Transverse colon (tissue), 4 donors: ENCODE measurements at regions not wholly inside any gene's neighbourhood (a gene's known extent, or its start where the extent isn't known, plus 50 kb on each side); places are given as distances from the start of the nearest gene placed in this dataset.

Source experiments
- DNase-seq: peaks from one replicate; pipeline ENCODE4 v3.0.0-alpha.2; 2019
- H3K27ac ChIP-seq, 4 donors: fragments of 200-600 bp; sonication (generic); 2 replicates each; pipeline ENCODE4 v1.5.1; 2016 to 2018; ENCODE audit warnings: inconsistent platforms in 4 of 4
- H3K27me3 ChIP-seq: fragments of 200-600 bp; sonication (generic); 2 replicates; pipeline ENCODE4 v1.5.1; 2017; ENCODE audit warnings: inconsistent platforms
- H3K36me3 ChIP-seq, 4 donors: fragments of 200-600 bp; sonication (generic); 2 replicates each; pipeline ENCODE4 v1.5.1; 2017 to 2019; ENCODE audit warnings: inconsistent platforms in 4 of 4
- H3K4me1 ChIP-seq, 4 donors: fragments of 200-600 bp; sonication (generic); 2 replicates each; pipeline ENCODE4 v1.5.1; 2017 to 2020; ENCODE audit warnings: inconsistent platforms in 4 of 4
- H3K4me3 ChIP-seq, 4 donors: fragments of 200-600 bp; sonication (generic); 1 replicate in 1 of 4; 2 replicates in 3 of 4; pipeline versions ENCODE4 v1.5.1 to v1.6.1; 2017 to 2019; ENCODE audit warnings: inconsistent platforms in 4 of 4
- H3K9me3 ChIP-seq, 2 donors: fragments of 200-600 bp; sonication (generic); 2 replicates each; pipeline ENCODE4 v1.5.1; 2017 to 2019; ENCODE audit warnings: inconsistent platforms in 2 of 2
- EP300 ChIP-seq: sonication (generic); formaldehyde crosslinking; IDR thresholded peaks from one replicate; pipeline ENCODE4 v1.6.1; 2017; ENCODE audit warnings: antibody characterized with exemption, low read depth
- POLR2A ChIP-seq: fragments of 450-650 bp; IDR thresholded peaks from one replicate; pipeline ENCODE4 v1.6.1; 2016; ENCODE audit warnings: antibody characterized with exemption, mild to moderate bottlenecking, moderate library complexity
- POLR2AphosphoS5 ChIP-seq, 3 donors: sonication (generic); formaldehyde crosslinking; IDR thresholded peaks; one replicate each; pipeline ENCODE4 v1.6.1; 2016; ENCODE audit warnings: antibody characterized with exemption in 3 of 3
- WGBS, 2 donors: methylation state at CpG; one replicate each; pipeline ENCODE4 v1.1.5; 2018; ENCODE audit warnings: low coverage in 1 of 2; 5-methylcytosine and 5-hydroxymethylcytosine counted together
- in situ Hi-C, 4 donors: fragments of 200-750 bp; cut with MboI; loops; one replicate each; pipeline versions ENCODE4 v1.15.0 to v1.15.1; 2017; ENCODE audit warnings: low sequenced_read_pairs in 3 of 4, low pct_ligation_motif_present in 1 of 4, low pct_unique_long_range_greater_than_20kb in 1 of 4
- intact Hi-C: fragments of 100-400 bp; cut with DNase I; formaldehyde crosslinking; loops from one replicate; pipeline ENCODE4 v1.15.1; 2023; ENCODE audit warnings: low total_unique reads
- TF ChIP-seq, protein P1 (sequence below), 5 experiments: fragments of 200-600 bp in 3 of 5; fragments of 450-650 bp in 2 of 5; sonication (generic) in 3 of 5; IDR thresholded peaks; 1 replicate in 2 of 5; 2 replicates in 3 of 5; pipeline ENCODE4 v1.5.1; 2016 to 2017; ENCODE audit warnings: antibody characterized with exemption in 5 of 5, inconsistent platforms in 3 of 5, mild to moderate bottlenecking in 2 of 5, moderate library complexity in 1 of 5

- no peaks in the 10 kb centered on the region for H3K4me1 ChIP-seq
- no peak overlapping the region for H3K4me3 ChIP-seq
- 85 to 87% methylated on average over 3 to 9 of the region's 9 CpGs for WGBS, 2 donors
- in situ Hi-C loops = no loop called here
- no peaks in the 10 kb centered on the region for H3K9me3 ChIP-seq
- DNase-seq = no peak
- no peaks in the 10 kb centered on the region for H3K27me3 ChIP-seq
- intact Hi-C loops = no loop called here
- no peaks in the 10 kb centered on the region for H3K36me3 ChIP-seq
- TF ChIP-seq POLR2AphosphoS5 (IDR thresholded peaks at IDR 0.05) (no peak), POLR2A (no peak), EP300 (no peak)
- TF ChIP-seq, protein P1, sequence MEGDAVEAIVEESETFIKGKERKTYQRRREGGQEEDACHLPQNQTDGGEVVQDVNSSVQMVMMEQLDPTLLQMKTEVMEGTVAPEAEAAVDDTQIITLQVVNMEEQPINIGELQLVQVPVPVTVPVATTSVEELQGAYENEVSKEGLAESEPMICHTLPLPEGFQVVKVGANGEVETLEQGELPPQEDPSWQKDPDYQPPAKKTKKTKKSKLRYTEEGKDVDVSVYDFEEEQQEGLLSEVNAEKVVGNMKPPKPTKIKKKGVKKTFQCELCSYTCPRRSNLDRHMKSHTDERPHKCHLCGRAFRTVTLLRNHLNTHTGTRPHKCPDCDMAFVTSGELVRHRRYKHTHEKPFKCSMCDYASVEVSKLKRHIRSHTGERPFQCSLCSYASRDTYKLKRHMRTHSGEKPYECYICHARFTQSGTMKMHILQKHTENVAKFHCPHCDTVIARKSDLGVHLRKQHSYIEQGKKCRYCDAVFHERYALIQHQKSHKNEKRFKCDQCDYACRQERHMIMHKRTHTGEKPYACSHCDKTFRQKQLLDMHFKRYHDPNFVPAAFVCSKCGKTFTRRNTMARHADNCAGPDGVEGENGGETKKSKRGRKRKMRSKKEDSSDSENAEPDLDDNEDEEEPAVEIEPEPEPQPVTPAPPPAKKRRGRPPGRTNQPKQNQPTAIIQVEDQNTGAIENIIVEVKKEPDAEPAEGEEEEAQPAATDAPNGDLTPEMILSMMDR (IDR thresholded peaks at IDR 0.05) = no peak
- no peak overlapping the region for H3K27ac ChIP-seq
Measured at GRCh38 chr13:111620586-111620985, 300.1 kb downstream of the TEX29 start.

GRCh38 chr13:111621164-111621563 is 300.7 kb downstream of the TEX29 start:
- in situ Hi-C loops = no loop called here
- 90 to 100% methylated on average over 3 to 5 of the region's 5 CpGs for WGBS, 2 donors
- intact Hi-C loops = no loop called here

DNA sequence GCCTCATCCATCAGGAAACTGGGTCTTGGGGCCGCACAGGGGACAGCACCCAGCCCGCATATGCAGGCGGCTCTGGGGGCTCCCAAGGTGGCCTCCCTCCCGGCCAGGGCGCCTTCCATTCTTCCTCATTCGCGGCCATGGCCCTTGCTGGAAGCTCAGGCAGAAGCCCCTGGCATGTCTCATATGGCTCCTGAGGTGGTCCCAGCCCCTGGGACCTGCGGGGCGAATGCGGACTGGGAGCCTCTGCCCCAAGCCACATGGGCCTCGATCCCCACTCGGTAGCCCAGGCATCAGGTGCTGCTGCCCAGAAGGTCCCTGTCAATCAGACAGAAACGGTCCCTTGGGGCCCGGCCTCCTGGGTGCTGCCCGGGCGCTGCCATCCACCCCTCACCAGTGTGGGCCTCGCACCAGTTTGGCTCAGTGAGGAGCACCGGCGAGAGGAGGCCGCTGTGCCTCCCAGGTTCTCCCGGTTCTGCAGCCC is 301.6 kb downstream of the TEX29 start:
- Histone ChIP-seq H3K4me3 (no peak overlapping the region), H3K4me1 (no peaks in the 10 kb centered on the region), H3K27ac (no peak overlapping the region), H3K27me3 (no peaks in the 10 kb centered on the region), H3K36me3 (no peaks in the 10 kb centered on the region), H3K9me3 (no peaks in the 10 kb centered on the region)
- DNase-seq = no peak
- WGBS, 2 donors = 95% methylated on average over 14 of the region's 21 CpGs; no CpG with 5 or more reads in 1 of the 2 donors
- in situ Hi-C loops = no loop called here
- TF ChIP-seq EP300 (no peak), POLR2AphosphoS5 (IDR thresholded peaks at IDR 0.05) (no peak)
- intact Hi-C loops = no loop called here

More at GRCh38 chr13:111621164-111621563, 300.7 kb downstream of the TEX29 start:
- TF ChIP-seq, protein P1 (IDR thresholded peaks at IDR 0.05) = no peak
- TF ChIP-seq POLR2AphosphoS5 (IDR thresholded peaks at IDR 0.05) (no peak), POLR2A (no peak), EP300 (no peak)
- DNase-seq = no peak
- H3K4me1 ChIP-seq = no peaks in the 10 kb centered on the region
- no peak overlapping the region for H3K27ac ChIP-seq
- no peaks in the 10 kb centered on the region for H3K27me3 ChIP-seq
- H3K36me3 ChIP-seq = no peaks in the 10 kb centered on the region
- no peak overlapping the region for H3K4me3 ChIP-seq
- H3K9me3 ChIP-seq = no peaks in the 10 kb centered on the region

DNA sequence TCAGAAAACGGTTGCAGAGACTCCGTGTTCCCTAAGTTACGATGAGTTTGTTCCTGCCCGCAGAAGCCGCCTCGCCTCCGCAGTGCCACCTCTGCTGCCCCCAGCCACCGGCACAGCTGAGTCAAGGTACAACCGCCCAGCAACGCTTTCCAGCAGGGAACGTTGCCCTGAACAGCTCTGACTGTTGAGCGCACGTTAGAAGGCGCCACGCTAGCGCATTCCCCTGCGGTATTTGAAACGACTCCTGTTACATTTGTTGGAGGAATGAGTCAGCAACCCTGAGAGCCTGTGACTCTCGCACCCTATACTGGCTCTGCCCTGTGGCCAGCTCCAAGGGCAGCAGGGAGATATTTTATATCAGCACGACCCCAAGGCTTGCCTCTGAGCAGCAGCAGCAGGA is 302.8 kb downstream of the TEX29 start:
- in situ Hi-C loops = no loop called here
- Histone ChIP-seq H3K4me3 (no peak overlapping the region), H3K4me1 (no peaks in the 10 kb centered on the region), H3K9me3 (no peaks in the 10 kb centered on the region), H3K27me3 (no peaks in the 10 kb centered on the region), H3K36me3 (no peaks in the 10 kb centered on the region), H3K27ac (no peak overlapping the region)
- TF ChIP-seq POLR2A (no peak), POLR2AphosphoS5 (IDR thresholded peaks at IDR 0.05) (no peak), EP300 (no peak)
- TF ChIP-seq, protein P1 (IDR thresholded peaks at IDR 0.05) = no peak
- no peak for DNase-seq
- WGBS, 2 donors = 90% methylated on average over 20 of the region's 20 CpGs; no CpG with 5 or more reads in 1 of the 2 donors
- intact Hi-C loops = no loop called here
